ENCODE measurements at regions not wholly inside any gene's neighbourhood (a gene's known extent, or its start where the extent isn't known, plus 50 kb on each side); places are given as distances from the start of the nearest gene placed in this dataset.
A peak's percentile ranks its signal among the peaks of the same experiment; 100 is the strongest.

DNA sequence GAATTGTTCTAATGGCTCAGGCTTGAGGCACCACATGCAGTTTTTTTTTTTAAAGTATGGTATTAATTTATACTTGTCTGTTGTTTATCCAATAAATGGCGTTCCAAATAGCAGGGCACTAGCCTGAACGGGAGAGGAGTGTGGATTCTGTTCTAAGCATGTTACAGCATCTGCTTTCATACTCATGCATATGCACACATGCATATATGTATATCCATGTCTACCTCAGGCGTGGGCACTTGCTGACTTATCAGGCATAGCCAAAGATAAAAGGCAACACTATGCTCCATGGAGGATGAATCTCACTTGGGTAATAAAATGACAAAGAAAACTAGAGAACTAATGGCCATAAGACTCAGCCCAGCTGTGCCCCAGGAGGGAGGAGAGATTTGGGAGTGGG, 393.8 kb downstream of the GADD45G start:
- Histone ChIP-seq H3K36me3 (no peaks in the 10 kb centered on the region), H3K27me3 (no peaks in the 10 kb centered on the region), H3K4me1 (ENCODE audit: control insufficient read depth in 1 of 2, insufficient read depth in 1 of 2, low read depth in 1 of 2, low read length in 1 of 2) (peaks cover 37 to 49% of the 10 kb centered on the region in 2 experiments), H3K4me3 (ENCODE audit: low read depth in 1 of 2, low read length in 1 of 2) (no peak overlapping the region), H3K27ac (no peak overlapping the region), H3K9me3 (no peaks in the 10 kb centered on the region)
- TF ChIP-seq, protein P1, sequence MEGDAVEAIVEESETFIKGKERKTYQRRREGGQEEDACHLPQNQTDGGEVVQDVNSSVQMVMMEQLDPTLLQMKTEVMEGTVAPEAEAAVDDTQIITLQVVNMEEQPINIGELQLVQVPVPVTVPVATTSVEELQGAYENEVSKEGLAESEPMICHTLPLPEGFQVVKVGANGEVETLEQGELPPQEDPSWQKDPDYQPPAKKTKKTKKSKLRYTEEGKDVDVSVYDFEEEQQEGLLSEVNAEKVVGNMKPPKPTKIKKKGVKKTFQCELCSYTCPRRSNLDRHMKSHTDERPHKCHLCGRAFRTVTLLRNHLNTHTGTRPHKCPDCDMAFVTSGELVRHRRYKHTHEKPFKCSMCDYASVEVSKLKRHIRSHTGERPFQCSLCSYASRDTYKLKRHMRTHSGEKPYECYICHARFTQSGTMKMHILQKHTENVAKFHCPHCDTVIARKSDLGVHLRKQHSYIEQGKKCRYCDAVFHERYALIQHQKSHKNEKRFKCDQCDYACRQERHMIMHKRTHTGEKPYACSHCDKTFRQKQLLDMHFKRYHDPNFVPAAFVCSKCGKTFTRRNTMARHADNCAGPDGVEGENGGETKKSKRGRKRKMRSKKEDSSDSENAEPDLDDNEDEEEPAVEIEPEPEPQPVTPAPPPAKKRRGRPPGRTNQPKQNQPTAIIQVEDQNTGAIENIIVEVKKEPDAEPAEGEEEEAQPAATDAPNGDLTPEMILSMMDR (IDR thresholded peaks at IDR 0.05): no peak

DNA sequence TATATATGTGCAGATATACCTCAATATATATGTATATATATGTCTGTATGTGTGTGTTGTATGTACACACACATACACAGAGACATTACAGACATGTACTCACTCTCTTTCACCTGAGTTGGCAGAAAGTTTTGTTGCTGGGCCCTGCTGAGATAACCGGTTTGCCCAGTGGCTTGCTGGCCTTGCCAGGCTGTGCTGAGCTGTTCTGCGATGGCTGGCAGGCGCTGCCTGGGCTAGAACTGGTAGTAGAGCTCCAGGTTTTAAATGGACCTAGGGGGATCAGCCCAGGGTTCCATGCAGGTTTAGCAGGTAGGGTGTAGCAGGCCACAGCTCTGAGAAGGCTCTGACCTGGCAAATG, 394.3 kb downstream of the GADD45G start:
- no peaks in the 10 kb centered on the region for H3K36me3 ChIP-seq
- peak overlapping the region in 1 of 2 experiments; percentile 19 for H3K4me3 ChIP-seq (ENCODE audit: low read depth in 1 of 2, low read length in 1 of 2)
- peaks cover 32 to 43% of the 10 kb centered on the region in 2 experiments for H3K4me1 ChIP-seq (ENCODE audit: control insufficient read depth in 1 of 2, insufficient read depth in 1 of 2, low read depth in 1 of 2, low read length in 1 of 2)
- no peaks in the 10 kb centered on the region for H3K9me3 ChIP-seq
- no peaks in the 10 kb centered on the region for H3K27me3 ChIP-seq
- TF ChIP-seq, protein P1 (IDR thresholded peaks at IDR 0.05): no peak
- H3K27ac ChIP-seq: peak overlapping the region; percentile 57

DNA sequence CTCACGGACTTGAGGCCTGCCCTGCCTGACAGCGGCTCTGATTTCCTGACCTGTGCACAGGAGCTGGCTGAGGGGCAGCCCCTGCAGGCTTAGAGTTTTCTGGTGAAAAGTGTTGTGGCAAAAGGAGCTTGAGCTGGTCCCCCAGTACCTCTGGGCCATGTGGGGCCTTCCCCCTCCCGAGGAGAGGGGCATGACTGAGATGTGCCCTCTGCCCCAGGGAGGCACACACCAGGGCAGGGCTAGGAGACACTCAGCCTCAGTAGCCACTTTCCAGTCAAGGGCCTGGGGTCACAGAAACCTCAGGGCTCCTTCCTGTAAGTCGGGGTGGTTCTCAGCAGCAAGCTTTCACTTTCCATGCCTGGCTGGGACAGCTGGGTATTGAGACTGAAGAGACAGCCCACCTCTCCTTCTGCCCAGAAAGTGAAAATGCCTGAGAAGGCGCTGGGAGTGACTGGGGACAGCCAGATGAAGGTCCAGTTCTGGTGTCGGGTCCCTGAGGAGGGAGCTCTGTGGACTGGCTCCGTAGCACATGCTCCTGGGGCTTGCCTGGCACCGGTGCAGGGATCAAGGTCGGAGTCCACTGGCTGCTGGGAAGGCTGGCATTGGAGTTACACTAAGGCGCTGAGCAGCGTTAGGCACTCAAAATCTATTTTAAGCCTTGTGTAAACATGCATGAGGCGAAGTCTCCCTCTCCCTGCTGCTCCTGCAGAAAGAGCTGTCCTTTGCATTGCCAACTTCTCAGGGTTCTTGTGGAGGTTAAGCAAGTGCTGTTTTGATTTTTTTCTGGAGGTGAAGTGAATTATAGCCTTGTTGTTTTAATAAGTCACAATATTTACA, 394.9 kb downstream of the GADD45G start:
- Histone ChIP-seq H3K27me3 (no peaks in the 10 kb centered on the region), H3K27ac (peak overlapping the region; percentile 57), H3K36me3 (no peaks in the 10 kb centered on the region), H3K4me1 (ENCODE audit: control insufficient read depth in 1 of 2, insufficient read depth in 1 of 2, low read depth in 1 of 2, low read length in 1 of 2) (peaks cover 26 to 37% of the 10 kb centered on the region in 2 experiments), H3K4me3 (ENCODE audit: low read depth in 1 of 2, low read length in 1 of 2) (peak overlapping the region in 1 of 2 experiments; percentile 19), H3K9me3 (no peaks in the 10 kb centered on the region)
- TF ChIP-seq, protein P1 (IDR thresholded peaks at IDR 0.05): no peak

DNA sequence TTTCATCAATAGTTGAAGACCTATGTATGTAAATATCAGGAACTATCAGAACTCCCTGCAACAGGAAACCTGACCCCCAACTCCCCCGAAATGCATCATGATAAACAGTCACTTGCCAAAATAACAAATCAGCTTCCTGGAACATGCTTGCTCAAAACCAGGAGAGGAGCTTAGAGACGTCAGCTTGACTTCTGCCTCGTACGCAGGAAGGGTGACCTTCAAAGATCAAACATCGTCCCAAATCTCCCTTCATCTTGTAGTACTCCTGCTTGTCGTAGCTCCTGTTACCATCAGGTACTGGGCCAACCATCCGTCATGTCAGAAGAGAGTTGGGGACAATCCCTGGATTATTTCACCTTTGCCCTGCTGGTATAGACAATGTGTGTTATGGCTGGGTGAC, 396.1 kb downstream of the GADD45G start:
- no peak overlapping the region for H3K4me3 ChIP-seq (ENCODE audit: low read depth in 1 of 2, low read length in 1 of 2)
- TF ChIP-seq, protein P1 (IDR thresholded peaks at IDR 0.05): no peak
- H3K4me1 ChIP-seq (ENCODE audit: control insufficient read depth in 1 of 2, insufficient read depth in 1 of 2, low read depth in 1 of 2, low read length in 1 of 2): peaks cover 14 to 26% of the 10 kb centered on the region in 2 experiments
- no peaks in the 10 kb centered on the region for H3K27me3 ChIP-seq
- H3K9me3 ChIP-seq: no peaks in the 10 kb centered on the region
- H3K36me3 ChIP-seq: no peaks in the 10 kb centered on the region
- no peak overlapping the region for H3K27ac ChIP-seq

DNA sequence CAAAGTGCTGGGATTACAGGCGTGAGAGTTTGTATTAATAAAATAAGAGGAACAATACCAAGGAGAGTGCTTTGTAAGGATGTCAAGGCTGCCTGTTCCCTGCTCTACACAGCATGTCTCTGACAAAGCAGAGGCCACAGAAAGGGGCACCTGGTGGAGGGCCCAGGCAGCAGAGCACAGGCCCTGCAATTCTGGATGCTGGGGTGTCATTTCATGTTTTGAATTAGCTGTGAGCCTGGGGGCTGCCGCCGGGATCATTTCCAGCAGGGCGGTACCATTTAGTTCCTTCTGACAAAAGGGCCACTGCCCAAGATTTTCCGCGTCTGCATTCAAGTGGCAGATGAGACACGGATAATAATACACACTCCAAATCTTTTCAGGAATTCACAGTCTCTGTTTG, 396.9 kb downstream of the GADD45G start:
- Histone ChIP-seq H3K4me1 (ENCODE audit: control insufficient read depth in 1 of 2, insufficient read depth in 1 of 2, low read depth in 1 of 2, low read length in 1 of 2) (peaks cover 11 to 21% of the 10 kb centered on the region in 2 experiments), H3K36me3 (no peaks in the 10 kb centered on the region), H3K4me3 (ENCODE audit: low read depth in 1 of 2, low read length in 1 of 2) (no peak overlapping the region), H3K27ac (no peak overlapping the region), H3K9me3 (no peaks in the 10 kb centered on the region), H3K27me3 (no peaks in the 10 kb centered on the region)
- TF ChIP-seq, protein P1 (IDR thresholded peaks at IDR 0.05): no peak

All from neutrophil (primary cell).